NCI-H146 (cell line): ENCODE measurements at regions not wholly inside any gene's neighbourhood (a gene's known extent, or its start where the extent isn't known, plus 50 kb on each side); places are given as distances from the start of the nearest gene placed in this dataset.

ENCODE experiments used
- DNase-seq: peaks from one replicate; lab custom pipeline; 2025; lab: John Stamatoyannopoulos, UW

DNA sequence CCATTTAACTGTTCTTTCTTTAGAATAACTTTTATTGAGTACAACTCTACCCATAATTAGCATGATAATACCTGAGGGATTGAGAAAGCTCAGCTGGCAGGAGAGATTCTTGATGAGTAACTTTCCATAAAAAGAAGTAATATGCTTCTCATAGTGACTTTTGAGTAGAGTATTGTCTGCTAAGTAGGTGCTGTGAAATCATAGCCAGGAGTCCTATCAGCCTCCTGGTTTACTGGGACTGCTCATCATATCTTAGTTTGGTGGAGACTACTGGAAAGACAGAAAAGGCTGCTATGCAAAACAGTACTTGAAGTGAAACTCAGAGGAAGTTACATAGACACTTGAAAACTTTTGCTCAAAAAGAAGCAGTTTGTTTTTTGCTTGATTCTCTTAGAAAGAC lies 113.3 kb upstream of the ATP2B1 start:
- no peak for DNase-seq

DNA sequence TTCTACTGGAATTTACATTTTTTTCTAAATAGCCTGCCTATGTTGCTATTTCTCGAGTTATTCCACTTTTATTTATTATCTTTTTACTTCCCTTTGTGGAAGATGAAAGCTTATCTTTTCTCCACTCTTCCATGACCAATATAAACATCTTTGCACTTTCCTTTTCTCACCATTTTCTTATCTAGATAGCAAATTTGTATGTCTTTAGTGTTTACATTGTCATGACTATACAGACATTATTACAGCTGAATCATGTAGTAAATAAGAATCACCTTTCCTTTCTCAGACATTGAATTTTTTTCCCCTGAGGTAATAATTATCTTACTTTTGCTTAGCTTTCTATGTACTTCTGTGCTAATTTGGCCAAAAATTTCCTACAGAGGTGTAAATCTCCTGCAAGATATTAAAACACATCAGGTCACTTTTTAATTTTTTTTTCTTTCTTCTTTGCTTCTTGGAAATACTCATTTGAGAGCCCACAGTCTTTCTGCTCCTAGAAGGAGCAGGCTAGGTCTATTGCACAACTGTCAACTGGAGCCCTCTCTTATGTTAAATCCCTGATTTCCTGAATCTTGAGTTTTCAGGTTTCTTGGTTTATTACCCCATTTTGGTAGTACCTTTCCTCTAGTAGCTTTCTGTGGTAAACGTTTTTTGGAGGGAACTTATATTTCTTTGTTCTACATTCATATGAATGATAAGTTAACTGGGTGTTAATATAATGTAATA lies 109.0 kb upstream of the ATP2B1 start:
- no peak for DNase-seq

DNA sequence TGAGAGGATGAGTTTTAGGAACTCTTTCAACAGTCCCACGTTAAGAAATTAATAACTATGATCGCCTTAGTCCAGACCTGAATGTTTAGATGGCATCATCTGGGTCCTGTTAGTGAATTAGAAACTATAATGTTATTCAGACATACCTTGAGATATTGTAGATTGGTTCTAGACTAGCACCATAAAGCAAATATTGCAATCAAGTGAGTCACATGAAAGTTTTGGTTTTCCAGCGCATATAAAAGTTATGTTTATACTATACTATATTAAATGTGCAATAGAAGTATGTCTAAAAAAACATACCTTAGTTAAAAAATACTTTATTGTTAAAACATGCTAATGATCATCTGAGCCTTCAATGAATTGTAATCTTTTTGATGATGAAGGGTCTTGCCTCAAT lies 106.6 kb upstream of the ATP2B1 start:
- no peak for DNase-seq

DNA sequence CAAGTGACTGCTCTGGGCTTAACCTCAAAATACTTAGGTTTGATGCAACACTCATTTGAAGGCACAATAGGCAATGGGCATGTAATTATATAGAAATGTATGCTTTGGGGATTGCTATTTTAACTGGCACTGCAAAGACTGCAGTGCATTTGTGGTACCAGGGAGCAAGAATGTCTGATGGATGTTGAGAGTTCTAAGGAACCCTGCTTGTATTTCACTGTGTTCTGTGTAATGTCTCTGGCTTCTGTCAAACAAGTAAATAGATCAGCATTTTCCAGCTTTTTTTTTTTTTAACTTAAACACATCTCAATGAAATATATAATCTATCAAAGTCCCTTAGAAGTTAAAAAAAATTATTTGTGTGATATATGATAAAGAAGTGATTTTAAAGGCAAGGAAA lies 94.8 kb upstream of the ATP2B1 start:
- DNase-seq: no peak

DNA sequence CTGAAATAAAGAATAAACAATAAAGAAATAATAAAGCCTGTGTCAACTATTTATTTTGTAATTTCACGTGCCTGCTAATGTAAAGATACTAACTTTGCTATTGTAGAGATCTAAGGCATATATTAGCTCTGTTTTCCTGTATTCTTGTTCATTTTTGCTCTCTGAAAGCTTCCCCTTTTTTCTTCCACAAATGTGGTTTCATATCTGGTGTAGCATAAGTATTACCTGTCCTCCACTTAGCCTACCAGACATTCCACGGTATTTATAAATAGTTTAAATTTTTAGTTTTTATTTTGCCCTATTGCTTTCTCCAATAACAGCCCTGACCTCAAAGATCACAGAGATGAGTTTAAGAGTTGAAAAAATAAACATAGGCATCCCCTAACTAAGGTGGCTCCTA lies 92.6 kb upstream of the ATP2B1 start:
- DNase-seq: no peak

DNA sequence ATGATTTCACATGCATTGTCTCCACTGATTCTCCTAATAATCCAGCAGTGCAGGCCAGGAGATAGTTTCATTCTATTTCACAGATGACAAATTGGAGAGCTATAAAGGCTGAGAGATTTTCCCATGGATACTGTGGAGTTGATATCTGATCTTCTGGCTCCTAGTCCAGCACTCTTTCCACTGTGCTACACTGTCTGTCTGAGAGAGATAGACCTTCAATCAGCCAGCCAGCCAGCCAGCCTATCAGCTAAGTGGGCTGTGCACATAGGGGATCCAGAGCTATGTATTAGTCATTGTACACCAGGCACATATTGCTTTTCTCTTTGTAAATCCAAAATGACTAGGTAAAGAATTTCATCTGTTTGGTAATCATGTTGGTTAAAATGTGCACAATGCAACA lies 91.8 kb upstream of the ATP2B1 start:
- DNase-seq: no peak

DNA sequence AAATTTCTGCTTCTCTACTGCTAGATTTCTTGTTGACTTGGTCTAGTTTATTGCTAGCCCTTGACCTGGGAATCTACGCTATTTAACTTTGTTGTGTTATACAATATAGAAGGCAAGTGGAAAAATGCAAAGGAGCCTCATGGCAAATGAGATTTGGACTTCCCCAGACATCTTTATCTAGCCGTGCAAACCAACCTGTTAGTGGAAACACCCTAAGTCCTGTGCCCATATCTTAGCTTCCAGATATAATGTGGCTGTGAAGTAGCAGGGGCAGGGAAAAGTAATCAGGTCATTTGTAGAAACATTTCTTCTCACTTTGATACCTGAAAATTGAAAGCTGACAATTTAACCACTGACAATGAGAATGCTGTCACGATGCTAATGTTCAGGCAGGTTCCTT lies 90.7 kb upstream of the ATP2B1 start:
- no peak for DNase-seq

DNA sequence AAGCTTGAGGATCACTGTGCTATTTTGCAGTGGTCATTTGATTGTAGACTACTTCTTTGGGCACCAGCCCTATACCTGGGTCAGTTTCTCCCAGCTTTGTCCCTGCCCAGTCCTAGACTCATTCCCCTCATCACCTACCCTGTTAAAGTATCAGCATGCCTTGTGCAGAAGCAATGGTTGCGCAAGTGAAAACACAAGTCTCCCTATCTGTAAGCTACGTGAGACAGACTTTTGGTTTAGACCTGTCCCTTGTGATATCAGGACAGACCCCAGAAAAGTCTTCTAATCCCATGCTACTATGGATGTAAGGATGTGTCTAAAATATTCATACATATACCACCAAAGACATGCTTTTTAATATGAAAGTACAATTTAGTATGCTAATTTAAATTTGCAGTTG lies 88.8 kb upstream of the ATP2B1 start:
- no peak for DNase-seq

DNA sequence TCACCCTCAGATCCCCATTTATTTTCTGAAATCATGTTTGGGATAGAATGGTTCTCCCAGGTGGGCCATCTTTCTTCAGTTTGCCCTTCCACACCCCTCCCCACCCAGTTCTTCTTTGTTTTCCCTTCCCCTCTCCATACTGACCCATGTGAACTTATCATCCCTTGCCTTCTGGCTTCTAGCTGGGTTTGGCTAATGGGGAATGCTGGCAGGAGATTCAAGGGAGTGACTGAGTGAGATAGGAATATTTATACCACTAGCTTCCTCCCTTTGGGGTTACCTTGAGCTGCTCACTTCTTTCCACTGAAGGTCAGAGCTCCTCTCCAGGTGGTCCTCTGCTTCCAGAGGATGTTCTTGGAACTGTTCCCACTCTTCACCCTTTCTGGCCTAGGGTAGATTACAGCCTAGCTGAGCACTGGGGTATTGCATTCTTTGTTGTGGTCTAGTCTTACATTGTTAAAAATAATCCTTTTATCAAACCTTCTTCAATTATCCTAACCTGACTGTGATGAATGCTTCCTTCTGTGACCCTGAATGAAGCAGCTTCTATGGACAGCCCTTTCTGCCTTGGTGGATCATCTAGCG lies 88.3 kb upstream of the ATP2B1 start:
- no peak for DNase-seq

DNA sequence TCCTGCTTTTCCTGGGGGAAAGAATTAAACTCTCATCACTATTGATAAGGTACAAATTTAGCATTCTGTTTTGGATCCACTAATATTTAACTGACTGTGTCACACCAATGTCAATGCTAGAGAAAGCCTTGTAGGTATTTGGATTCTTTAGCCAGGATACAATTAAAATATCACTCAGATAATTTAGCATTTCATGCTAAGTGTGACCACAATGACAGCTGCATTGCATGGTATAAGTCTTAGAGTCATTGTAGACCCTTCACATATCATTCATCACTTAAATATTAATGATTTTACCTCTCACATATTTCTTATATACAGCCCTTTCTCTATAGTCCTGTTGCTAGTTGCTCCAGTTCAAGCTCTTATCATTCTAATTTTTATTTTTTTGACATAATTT lies 85.3 kb upstream of the ATP2B1 start:
- no peak for DNase-seq

DNA sequence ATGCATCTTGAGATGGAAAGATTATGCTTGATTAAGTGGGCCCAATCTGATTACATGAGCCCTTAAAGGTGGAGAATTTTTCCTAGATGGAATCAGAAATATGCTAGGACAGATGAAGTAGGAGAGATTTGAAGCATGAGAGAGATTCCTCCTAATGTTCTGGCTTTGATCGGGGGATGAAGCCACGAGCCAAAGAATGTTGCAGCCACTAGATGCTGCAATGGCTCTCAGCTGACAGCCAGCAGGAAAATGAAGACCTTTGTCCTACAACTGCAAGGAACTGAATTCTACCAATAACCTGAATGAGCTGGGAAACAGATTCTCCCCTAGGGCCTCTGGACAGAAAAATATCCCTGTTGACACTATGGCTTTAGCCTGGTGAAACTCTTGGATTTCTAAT lies 82.6 kb upstream of the ATP2B1 start:
- DNase-seq: no peak

DNA sequence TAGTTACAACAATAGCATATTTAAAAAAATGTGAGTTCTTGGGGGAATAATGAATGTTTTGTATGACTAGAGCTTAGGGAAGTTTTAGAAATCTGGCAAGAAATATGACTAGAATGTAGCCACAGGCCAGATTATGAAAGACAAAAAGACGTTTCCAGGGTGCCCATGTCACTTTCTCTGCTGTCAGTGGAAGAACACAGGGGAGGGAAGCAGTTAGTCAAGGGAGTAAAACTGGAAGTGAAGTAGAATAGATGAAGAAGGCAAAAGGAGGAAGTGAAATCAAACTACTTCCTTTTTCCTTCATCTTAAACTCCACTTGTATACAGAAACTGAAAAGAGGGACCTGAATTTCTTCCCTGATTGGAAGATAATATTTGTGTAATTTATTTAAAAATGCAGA lies 81.2 kb upstream of the ATP2B1 start:
- no peak for DNase-seq

DNA sequence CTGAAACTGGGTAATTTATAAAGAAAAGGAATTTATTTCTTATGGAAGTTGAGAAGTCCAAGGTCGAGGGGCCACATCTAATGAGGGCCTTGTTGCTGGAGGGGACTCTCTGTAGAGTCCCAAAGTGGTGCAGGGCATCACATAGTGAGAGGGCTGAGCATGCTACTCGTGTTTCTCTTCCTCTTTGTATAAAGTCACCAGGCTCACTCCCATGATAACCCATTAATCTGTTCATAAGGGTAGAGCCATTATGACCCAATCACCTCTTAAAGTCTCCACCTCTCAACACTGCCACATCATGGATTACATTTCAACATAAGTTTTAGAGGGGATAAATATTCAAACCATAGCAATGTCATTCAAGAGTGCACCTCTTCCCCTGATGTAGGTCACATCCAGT lies 79.1 kb upstream of the ATP2B1 start:
- no peak for DNase-seq

DNA sequence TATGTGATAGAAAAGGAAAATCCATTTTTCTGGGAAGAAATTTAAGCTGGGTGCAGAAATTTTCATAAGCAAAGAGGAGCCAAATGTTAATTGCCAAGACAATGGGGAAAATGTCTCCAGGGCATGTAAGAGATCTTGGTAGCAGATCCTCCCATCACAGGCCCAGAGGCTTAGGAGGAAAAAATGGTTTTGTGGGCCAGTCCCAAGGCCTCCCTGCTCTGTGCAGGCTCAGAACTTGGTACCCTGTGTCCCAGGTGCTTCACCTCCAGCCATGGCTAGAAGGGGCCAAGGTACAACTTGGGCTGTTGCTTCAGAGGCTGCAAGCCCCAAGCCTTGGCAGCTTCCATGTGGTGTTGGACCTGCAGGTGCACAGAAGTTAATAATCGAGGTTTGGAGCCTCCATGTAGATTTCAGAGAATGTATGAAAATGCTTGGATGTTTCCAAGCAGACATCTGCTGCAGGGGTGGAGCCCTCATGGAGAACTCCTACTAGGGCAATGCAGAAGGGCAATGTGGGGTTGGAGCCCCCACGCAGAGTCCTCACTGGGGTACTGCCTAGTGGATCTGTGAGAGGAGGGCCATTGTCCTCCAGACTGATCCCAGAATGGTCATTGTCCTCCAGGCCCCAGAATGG lies 77.7 kb upstream of the ATP2B1 start:
- no peak for DNase-seq

DNA sequence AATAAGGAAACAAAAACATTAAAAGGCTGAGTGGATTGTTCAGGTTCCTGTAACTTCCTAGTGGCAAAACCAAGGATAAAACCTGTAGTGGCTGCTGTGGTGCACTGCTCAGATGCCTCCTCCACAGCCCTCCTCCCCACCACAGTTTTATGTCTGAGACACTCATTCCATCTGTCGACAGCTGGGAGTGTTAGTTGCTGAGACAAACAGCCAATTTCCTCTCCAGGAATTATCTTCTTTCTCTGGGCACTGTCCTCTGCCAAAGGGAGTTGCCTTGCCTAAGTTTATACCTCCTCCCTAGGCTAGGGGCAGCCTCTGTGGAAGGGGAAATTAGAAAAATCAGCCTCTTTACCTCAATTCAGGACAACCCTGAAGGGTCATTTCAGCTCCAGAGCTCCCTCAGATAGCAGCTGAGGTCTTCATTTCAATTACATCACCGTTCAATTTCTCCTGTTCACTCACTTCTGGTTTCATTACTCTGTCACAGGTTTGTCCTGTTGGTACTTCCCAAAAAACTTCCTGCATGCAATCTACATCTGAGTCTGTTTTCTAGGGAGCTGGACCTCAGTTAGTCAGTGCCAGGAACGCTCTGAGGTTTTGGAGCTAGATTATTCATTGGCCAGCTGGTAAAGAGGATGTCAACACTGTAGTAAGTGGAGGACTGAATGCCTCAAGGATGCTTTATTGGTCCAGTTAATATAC lies 74.9 kb upstream of the ATP2B1 start:
- DNase-seq: no peak

DNA sequence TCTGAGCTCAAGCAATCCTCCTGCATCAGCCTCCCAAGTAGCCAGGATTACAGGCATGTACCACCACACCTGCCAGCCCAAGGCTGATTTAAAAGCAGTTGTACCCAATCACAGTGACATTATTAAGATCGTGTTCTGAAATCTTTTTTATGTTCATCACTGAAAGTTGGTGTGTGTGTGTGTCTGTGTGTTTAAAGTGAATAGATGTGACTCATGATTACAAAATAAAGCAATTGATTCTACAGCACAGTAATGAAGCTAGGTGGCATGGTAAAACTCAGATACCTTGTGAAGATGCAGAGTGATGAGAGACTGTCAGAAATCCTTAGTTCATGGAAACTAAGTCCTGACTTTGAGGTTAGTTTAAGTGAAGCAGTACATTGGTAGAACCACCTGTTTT lies 74.2 kb upstream of the ATP2B1 start:
- DNase-seq: no peak

DNA sequence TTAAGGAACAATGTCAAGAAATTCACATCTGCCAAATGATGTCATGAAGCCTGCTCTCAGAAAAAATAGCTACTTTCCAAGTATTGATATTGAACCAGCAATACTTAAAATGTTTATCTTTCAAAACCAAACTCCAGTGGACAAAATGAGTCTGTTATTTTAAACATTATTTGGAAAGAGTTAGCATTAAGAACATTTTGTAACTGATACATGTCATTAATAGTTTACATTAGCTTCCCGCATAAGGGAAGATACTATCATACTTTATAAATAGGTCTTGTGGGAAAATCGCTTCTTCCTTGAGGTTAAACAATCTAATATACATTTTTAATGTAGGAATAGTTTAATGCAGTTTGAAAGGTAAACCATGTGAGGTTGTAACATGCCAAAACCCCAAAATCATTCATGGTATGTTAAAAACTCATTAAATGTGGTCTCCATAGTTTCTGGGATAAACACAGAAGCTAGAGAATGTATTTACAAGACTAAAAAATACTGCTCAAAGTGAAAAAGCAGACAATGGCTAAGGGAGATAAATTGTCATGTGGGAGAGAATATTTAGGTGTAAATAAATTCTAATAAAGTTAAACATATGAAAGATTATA lies 73.4 kb upstream of the ATP2B1 start:
- no peak for DNase-seq

DNA sequence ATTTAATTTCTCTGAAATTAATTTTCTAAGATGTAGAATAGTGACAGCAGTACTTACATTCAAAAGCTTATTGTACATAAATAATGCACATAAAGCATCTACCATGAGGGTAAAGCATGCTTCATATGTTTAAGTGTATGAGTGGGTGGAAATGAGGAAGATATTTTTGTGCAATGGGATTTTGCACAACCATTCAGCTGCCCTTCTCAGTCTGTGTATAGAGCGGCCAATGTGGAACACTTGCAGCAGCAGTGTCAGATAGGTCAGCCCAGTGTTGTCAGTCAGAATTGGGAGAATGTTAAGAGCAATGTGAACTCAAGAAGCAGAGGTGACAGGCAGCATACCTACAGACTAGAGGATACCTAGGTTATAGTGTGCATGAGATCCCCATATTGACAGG lies 72.5 kb upstream of the ATP2B1 start:
- no peak for DNase-seq

DNA sequence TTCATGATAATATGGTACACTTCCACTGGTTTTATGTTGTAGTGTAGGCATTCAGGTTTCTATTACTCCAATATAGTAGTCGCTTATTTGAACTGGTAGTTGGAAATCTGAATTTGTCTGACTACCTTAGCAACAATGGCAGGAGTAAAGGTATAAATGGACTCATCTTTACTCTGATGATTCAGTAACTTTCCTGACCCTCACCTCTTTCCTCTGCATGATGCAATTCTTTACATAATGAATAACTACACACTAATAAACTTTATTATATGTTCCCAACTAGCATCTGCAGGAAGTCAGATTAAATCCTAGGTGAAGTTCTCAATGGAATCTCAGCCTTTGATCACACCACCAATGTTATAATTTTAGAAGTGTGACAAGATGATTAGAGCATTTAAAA lies 70.5 kb upstream of the ATP2B1 start:
- DNase-seq: no peak

DNA sequence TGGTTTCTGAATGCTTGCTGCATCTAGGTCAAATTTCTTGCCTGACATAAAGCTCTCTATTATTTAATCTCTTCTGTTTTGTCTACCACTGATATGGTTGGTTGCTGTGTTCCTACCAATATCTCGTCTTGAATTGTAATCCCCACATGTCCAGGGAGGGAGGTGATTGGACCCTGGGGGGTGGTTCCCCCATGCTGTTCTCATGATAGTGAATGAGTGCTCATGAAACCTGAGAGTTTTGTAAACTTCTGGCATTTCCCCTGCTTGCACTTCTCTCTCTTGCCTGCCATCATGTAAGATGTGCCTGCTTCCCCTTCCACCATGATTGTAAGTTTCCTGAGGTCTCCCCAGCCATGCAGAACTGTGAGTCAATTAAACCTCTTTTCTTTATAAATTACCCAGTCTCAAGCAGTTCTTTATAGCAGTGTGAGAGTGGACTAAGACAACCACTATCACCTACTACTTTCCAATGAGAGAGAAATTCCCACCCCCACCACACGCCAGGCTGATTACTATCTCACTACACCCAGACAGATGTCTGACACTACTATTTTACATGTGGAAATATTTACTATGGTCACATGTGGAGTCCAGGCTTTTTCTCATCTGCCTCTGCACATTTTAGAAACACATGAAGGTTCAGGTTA lies 69.2 kb upstream of the ATP2B1 start:
- DNase-seq: no peak

DNA sequence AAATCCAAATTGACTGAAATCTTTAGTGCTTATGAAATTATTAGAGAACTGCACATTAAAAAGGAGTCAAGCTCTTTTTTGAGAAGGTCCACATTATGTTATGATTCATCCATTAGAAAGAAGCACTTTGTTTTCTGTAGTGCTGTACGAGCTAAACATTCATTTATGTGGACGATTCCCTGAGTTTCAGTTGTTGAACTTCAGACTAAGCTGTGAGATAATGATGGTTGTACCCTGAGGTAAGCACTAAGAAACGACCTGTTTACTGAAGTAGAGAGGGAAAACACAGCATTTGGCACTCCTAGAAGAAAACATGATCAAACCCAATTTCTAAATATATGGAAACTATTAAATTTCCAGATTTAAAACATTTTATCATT lies 67.3 kb upstream of the ATP2B1 start:
- no peak for DNase-seq
